Stomach (tissue), 8 donors: ENCODE measurements at regions not wholly inside any gene's neighbourhood (a gene's known extent, or its start where the extent isn't known, plus 50 kb on each side); places are given as distances from the start of the nearest gene placed in this dataset.

Source experiments
- DNase-seq, 2 donors: peaks; one replicate each; pipeline versions ENCODE4 v3.0.0 to v3.0.0-alpha.2; 2013 to 2019
- H3K27ac ChIP-seq, 5 donors: fragments of 200-600 bp in 4 of 5; sonication (generic) in 4 of 5; one replicate each; pipeline ENCODE4 v1.5.1; 2013 to 2019; ENCODE audit warnings: mild to moderate bottlenecking in 1 of 5, moderate library complexity in 1 of 5
- H3K27me3 ChIP-seq, 3 donors: fragments of 200-600 bp; sonication (generic); one replicate each; pipeline ENCODE4 v1.5.1; 2017 to 2019; ENCODE audit warnings: mixed run types in 1 of 3
- H3K36me3 ChIP-seq, 4 donors: fragments of 200-600 bp; sonication (generic); 1 replicate in 3 of 4; 2 replicates in 1 of 4; pipeline ENCODE4 v1.5.1; 2016 to 2019
- H3K4me1 ChIP-seq, 4 donors: fragments of 200-600 bp; sonication (generic); one replicate each; pipeline ENCODE4 v1.5.1; 2016 to 2019
- H3K4me3 ChIP-seq, 4 donors: fragments of 200-600 bp; sonication (generic) in 3 of 4; one replicate each; pipeline ENCODE4 v1.5.1; 2016 to 2019; ENCODE audit warnings: mild to moderate bottlenecking in 1 of 4
- H3K9me3 ChIP-seq, 4 donors: fragments of 200-600 bp; sonication (generic); one replicate each; pipeline ENCODE4 v1.5.1; 2016 to 2019
- CTCF ChIP-seq, 7 experiments: fragments of 450-650 bp in 4 of 7; fragments of 200-600 bp in 3 of 7; sonication (generic) in 3 of 7; IDR thresholded peaks; one replicate each; pipeline ENCODE4 v1.5.1; 2016 to 2019; ENCODE audit warnings: antibody characterized with exemption in 7 of 7, control low read depth in 2 of 7, mild to moderate bottlenecking in 1 of 7
- EP300 ChIP-seq: sonication (generic); formaldehyde crosslinking; IDR thresholded peaks from one replicate; pipeline ENCODE4 v1.6.1; 2017; ENCODE audit warnings: antibody characterized with exemption
- POLR2A ChIP-seq, 4 donors: fragments of 450-650 bp; IDR thresholded peaks; one replicate each; pipeline ENCODE4 v1.6.1; 2016; ENCODE audit warnings: antibody characterized with exemption in 4 of 4, control low read depth in 2 of 4, mild to moderate bottlenecking in 1 of 4, moderate library complexity in 1 of 4
- POLR2AphosphoS5 ChIP-seq, 3 donors: sonication (generic); formaldehyde crosslinking; IDR thresholded peaks; one replicate each; pipeline ENCODE4 v1.6.1; 2016; ENCODE audit warnings: antibody characterized with exemption in 3 of 3
- WGBS, 5 donors: extraction: QIAGEN DNeasy Blood & Tissue Kit in 3 of 5; methylation state at CpG; one replicate each; pipeline versions ENCODE4 v1.1.5 to v1.1.7; 2013 to 2018; 5-methylcytosine and 5-hydroxymethylcytosine counted together
- intact Hi-C: fragments of 100-400 bp; cut with DNase I; formaldehyde crosslinking; loops from one replicate; pipeline ENCODE4 v1.15.1; 2023; ENCODE audit warnings: low total_unique reads
- donor health status: healthy with polysubstance abuse.
- donor health status: Bipolar disorder and iron deficiency.
- donor health status: healthy.

- Histone ChIP-seq H3K36me3 (no peaks in the 10 kb centered on the region), H3K4me1 (no peaks in the 10 kb centered on the region), H3K4me3 (no peak overlapping the region), H3K9me3 (no peaks in the 10 kb centered on the region), H3K27ac (no peak overlapping the region), H3K27me3 (no peaks in the 10 kb centered on the region)
- WGBS, 5 donors, result 26 to 67% (median 51%) methylated on average over 2 of the region's 2 CpGs
- peak in 1 of 2 donors; percentile 6 for DNase-seq
- intact Hi-C loops, result no loop called here
- TF ChIP-seq POLR2A (IDR thresholded peaks at IDR 0.05) (no peak), EP300 (no peak), CTCF (IDR thresholded peaks at IDR 0.05) (no peak), POLR2AphosphoS5 (IDR thresholded peaks at IDR 0.05) (no peak)
Observed at GRCh38 chr14:42523666-42524065, 917.0 kb downstream of the LRFN5 start.

GRCh38 chr14:42517806-42518500, 911.3 kb downstream of the LRFN5 start:
- Histone ChIP-seq H3K4me3 (no peak overlapping the region), H3K36me3 (no peaks in the 10 kb centered on the region), H3K4me1 (no peaks in the 10 kb centered on the region), H3K27ac (no peak overlapping the region), H3K27me3 (no peaks in the 10 kb centered on the region), H3K9me3 (peaks cover 0 to 8% (median 0%) of the 10 kb centered on the region in 4 donors)
- 53 to 69% (median 60%) methylated on average over 2 of the region's 2 CpGs for WGBS, 5 donors
- DNase-seq, result no peak
- intact Hi-C loops, result no loop called here
- TF ChIP-seq POLR2AphosphoS5 (IDR thresholded peaks at IDR 0.05) (no peak), POLR2A (IDR thresholded peaks at IDR 0.05) (no peak), CTCF (IDR thresholded peaks at IDR 0.05) (no peak)

GRCh38 chr14:42513837-42514236, 907.2 kb downstream of the LRFN5 start:
- Histone ChIP-seq H3K27me3 (no peaks in the 10 kb centered on the region), H3K4me1 (no peaks in the 10 kb centered on the region), H3K27ac (no peak overlapping the region), H3K36me3 (no peaks in the 10 kb centered on the region), H3K9me3 (peaks cover 0 to 8% (median 0%) of the 10 kb centered on the region in 4 donors), H3K4me3 (no peak overlapping the region)
- 60 to 89% (median 72%) methylated on average over 1 of the region's 1 CpG for WGBS, 5 donors
- DNase-seq, result no peak
- intact Hi-C loops, result no loop called here
- TF ChIP-seq CTCF (IDR thresholded peaks at IDR 0.05), result no peak
- TF ChIP-seq POLR2AphosphoS5 (IDR thresholded peaks at IDR 0.05), result no peak
- no peak for TF ChIP-seq EP300
- no peak for TF ChIP-seq POLR2A (IDR thresholded peaks at IDR 0.05)

DNA sequence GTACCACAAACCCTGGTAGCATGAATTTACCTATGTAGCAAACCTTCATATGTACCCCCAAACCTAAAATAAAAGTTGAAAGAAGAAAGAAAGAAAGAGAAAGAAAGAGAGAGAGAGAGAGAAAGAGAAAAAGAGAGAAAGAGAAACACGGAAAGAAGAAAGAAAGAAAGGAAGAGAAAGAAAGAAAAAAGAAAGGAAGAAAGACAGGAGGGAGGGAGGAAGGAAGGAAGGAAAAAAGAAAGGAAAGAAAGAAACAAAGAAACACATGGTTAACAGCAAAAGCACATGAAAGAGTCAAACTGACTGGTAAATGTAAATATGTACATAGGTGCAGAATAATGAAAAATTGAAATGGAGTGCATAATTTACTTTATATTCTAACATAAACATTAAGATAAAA, 903.4 kb downstream of the LRFN5 start:
- DNase-seq, result no peak
- intact Hi-C loops, result no loop called here
- H3K36me3 ChIP-seq, result no peaks in the 10 kb centered on the region
- H3K27me3 ChIP-seq, result no peaks in the 10 kb centered on the region
- H3K9me3 ChIP-seq, result peaks cover 0 to 6% (median 3%) of the 10 kb centered on the region in 4 donors
- TF ChIP-seq EP300, result no peak
- TF ChIP-seq POLR2A (IDR thresholded peaks at IDR 0.05), result no peak
- no peak for TF ChIP-seq CTCF (IDR thresholded peaks at IDR 0.05)
- no peak for TF ChIP-seq POLR2AphosphoS5 (IDR thresholded peaks at IDR 0.05)
- no peak overlapping the region for H3K27ac ChIP-seq
- 73 to 84% (median 78%) methylated on average over 1 of the region's 1 CpG for WGBS, 5 donors
- no peaks in the 10 kb centered on the region for H3K4me1 ChIP-seq
- H3K4me3 ChIP-seq, result no peak overlapping the region
